Heart left ventricle (tissue), 13 donors: ENCODE measurements at regions not wholly inside any gene's neighbourhood (a gene's known extent, or its start where the extent isn't known, plus 50 kb on each side); places are given as distances from the start of the nearest gene placed in this dataset.

Experiments used
- POLR2A ChIP-seq, 2 donors: fragments of 450-650 bp; IDR thresholded peaks; one replicate each; pipeline ENCODE4 v1.6.1; 2017; ENCODE audit warnings: antibody characterized with exemption in 2 of 2, mild to moderate bottlenecking in 2 of 2, moderate library complexity in 2 of 2
- TF ChIP-seq, protein P1 (sequence below), 12 donors: fragments of 200-600 bp; sonication (generic) in 4 of 12; IDR thresholded peaks; one replicate each; pipeline versions ENCODE4 v1.5.0 to v1.8.0; 2018 to 2022; ENCODE audit warnings: antibody characterized with exemption in 12 of 12, mild to moderate bottlenecking in 5 of 12
- donor health status: ischemic (EF 13 %, LVEDD 7.1; RV severe dilation, severe dysfunction).
- donor health status: DM: no; HTN: yes; CAD: no.
- donor health status: DM: no; HTN: no; CAD: no.
- donor health status: ischemic (EF 25% LVEDD 6.9; RV normal size, moderate dysfunction).
- donor health status: ischemic (EF 25% LVEDD 5.7; RV mildly dilated, moderate dysfunction).
- donor health status: ischemic (EF 35%, LVEDD 5.7; RV mildly dilated, moderate dysfunction).
- donor health status: nonischemic (EF 11% LVEDD 7.7; RV severe dilation, severe dysfunction).
- donor health status: DM: yes; HTN: yes; CAD: no.
- donor health status: PGD.
- donor health status: ischemic (EF 29% LVEDD 5.4; RV normal size, mild dysfunction).
- donor health status: nonischemic (EF 23%, LVEDD 6.1; RV moderate dilation, normal function).

- TF ChIP-seq, protein P1, sequence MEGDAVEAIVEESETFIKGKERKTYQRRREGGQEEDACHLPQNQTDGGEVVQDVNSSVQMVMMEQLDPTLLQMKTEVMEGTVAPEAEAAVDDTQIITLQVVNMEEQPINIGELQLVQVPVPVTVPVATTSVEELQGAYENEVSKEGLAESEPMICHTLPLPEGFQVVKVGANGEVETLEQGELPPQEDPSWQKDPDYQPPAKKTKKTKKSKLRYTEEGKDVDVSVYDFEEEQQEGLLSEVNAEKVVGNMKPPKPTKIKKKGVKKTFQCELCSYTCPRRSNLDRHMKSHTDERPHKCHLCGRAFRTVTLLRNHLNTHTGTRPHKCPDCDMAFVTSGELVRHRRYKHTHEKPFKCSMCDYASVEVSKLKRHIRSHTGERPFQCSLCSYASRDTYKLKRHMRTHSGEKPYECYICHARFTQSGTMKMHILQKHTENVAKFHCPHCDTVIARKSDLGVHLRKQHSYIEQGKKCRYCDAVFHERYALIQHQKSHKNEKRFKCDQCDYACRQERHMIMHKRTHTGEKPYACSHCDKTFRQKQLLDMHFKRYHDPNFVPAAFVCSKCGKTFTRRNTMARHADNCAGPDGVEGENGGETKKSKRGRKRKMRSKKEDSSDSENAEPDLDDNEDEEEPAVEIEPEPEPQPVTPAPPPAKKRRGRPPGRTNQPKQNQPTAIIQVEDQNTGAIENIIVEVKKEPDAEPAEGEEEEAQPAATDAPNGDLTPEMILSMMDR (IDR thresholded peaks at IDR 0.05): no peak
- TF ChIP-seq POLR2A (IDR thresholded peaks at IDR 0.05): no peak
Measured at GRCh38 chr1:96964761-96965160, 243.2 kb downstream of the PTBP2 start.
